ENCODE measurements at regions not wholly inside any gene's neighbourhood (a gene's known extent, or its start where the extent isn't known, plus 50 kb on each side); places are given as distances from the start of the nearest gene placed in this dataset.

DNA sequence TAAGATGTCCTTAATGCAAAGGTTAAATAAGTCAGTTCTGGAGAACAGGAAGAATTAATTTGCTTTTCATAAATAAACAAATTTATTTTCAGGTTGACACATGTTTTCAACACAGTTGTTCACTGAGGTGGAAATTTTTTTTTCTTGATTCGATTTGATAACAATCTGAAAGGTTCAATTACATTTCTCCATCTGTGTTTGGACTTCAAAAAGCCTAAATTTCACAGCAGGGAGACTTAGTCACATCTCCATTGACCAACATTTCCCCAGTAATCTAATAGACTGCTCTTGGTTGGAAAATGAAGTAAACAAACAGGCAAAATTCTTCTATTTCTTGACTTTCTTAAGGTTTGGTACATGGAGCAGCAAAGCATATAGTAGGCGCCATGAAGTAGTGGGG is 134.9 kb upstream of the CPNE8 start:
- TF ChIP-seq TAF1 (IDR thresholded peaks at IDR 0.05; ENCODE audit: borderline replicate concordance, low read depth, low read length) (no peak), POLR2AphosphoS5 (IDR thresholded peaks at IDR 0.05; ENCODE audit: low read depth, low read length) (no peak), POLR2A (IDR thresholded peaks at IDR 0.05; ENCODE audit: low read depth, low read length) (no peak)
